Ectodermal cell (in vitro differentiated cells): ENCODE measurements at regions not wholly inside any gene's neighbourhood (a gene's known extent, or its start where the extent isn't known, plus 50 kb on each side); places are given as distances from the start of the nearest gene placed in this dataset.

Experiments used
- H3K27ac ChIP-seq: 2 replicates; pipeline ENCODE4 v1.7.0; 2013; ENCODE audit warnings: mild to moderate bottlenecking, low read depth, low read length; ENCODE audit not compliant: insufficient read depth, poor library complexity, severe bottlenecking
- H3K27me3 ChIP-seq: 2 replicates; pipeline ENCODE4 v1.7.0; 2013; ENCODE audit warnings: mild to moderate bottlenecking, low read length; ENCODE audit not compliant: insufficient read depth, control insufficient read depth, poor library complexity, severe bottlenecking
- H3K36me3 ChIP-seq: one replicate; pipeline ENCODE4 v1.7.0; 2013; ENCODE audit warnings: low read length; ENCODE audit not compliant: control insufficient read depth, insufficient read depth
- H3K4me1 ChIP-seq: one replicate; pipeline ENCODE4 v1.7.0; 2013; ENCODE audit warnings: low read length; ENCODE audit not compliant: control insufficient read depth, insufficient read depth
- H3K4me3 ChIP-seq: 2 replicates; pipeline ENCODE4 v1.7.0; 2013; ENCODE audit warnings: low read depth, low read length, control low read depth; ENCODE audit not compliant: insufficient read depth
- H3K9me3 ChIP-seq: 2 replicates; pipeline ENCODE4 v1.7.0; 2013; ENCODE audit warnings: mild to moderate bottlenecking, low read length, moderate library complexity; ENCODE audit not compliant: control insufficient read depth
- WGBS, 2 experiments: methylation state at CpG; one replicate each; pipeline ENCODE4 v1.1.7; 2013; ENCODE audit warnings: missing lambda C conversion rate in 2 of 2; 5-methylcytosine and 5-hydroxymethylcytosine counted together

GRCh38 chrX:40818236-40818635 is 82.9 kb upstream of the MED14 start:
- WGBS, 2 experiments, result 100% methylated on average over 1 of the region's 1 CpG; no CpG with 5 or more reads in 1 of the 2 experiments
- no peaks in the 10 kb centered on the region for H3K4me1 ChIP-seq
- H3K27ac ChIP-seq, result no peak overlapping the region
- no peaks in the 10 kb centered on the region for H3K9me3 ChIP-seq
- no peaks in the 10 kb centered on the region for H3K27me3 ChIP-seq
- no peaks in the 10 kb centered on the region for H3K36me3 ChIP-seq
- no peak overlapping the region for H3K4me3 ChIP-seq

GRCh38 chrX:40821780-40822179 is 86.4 kb upstream of the MED14 start:
- Histone ChIP-seq H3K4me1 (no peaks in the 10 kb centered on the region), H3K36me3 (no peaks in the 10 kb centered on the region)

GRCh38 chrX:40827331-40827730 is 92.0 kb upstream of the MED14 start:
- 96 to 97% methylated on average over 4 of the region's 4 CpGs for WGBS, 2 experiments

More at GRCh38 chrX:40821780-40822179, 86.4 kb upstream of the MED14 start:
- H3K4me3 ChIP-seq, result no peak overlapping the region
- no peak overlapping the region for H3K27ac ChIP-seq
- no peaks in the 10 kb centered on the region for H3K9me3 ChIP-seq
- H3K27me3 ChIP-seq, result no peaks in the 10 kb centered on the region
- WGBS, 2 experiments, result 86 to 90% methylated on average over 4 of the region's 4 CpGs

GRCh38 chrX:40831750-40832149 is 96.4 kb upstream of the MED14 start:
- no peaks in the 10 kb centered on the region for H3K4me1 ChIP-seq
- H3K36me3 ChIP-seq, result no peaks in the 10 kb centered on the region
- WGBS, 2 experiments, result 93 to 94% methylated on average over 12 of the region's 12 CpGs
- no peaks in the 10 kb centered on the region for H3K9me3 ChIP-seq
- H3K27ac ChIP-seq, result no peak overlapping the region
- no peak overlapping the region for H3K4me3 ChIP-seq
- no peaks in the 10 kb centered on the region for H3K27me3 ChIP-seq

More at GRCh38 chrX:40827331-40827730, 92.0 kb upstream of the MED14 start:
- H3K27me3 ChIP-seq, result no peaks in the 10 kb centered on the region
- no peaks in the 10 kb centered on the region for H3K4me1 ChIP-seq
- no peak overlapping the region for H3K27ac ChIP-seq
- no peaks in the 10 kb centered on the region for H3K9me3 ChIP-seq
- no peak overlapping the region for H3K4me3 ChIP-seq
- no peaks in the 10 kb centered on the region for H3K36me3 ChIP-seq

GRCh38 chrX:40832723-40833122 is 97.4 kb upstream of the MED14 start:
- no peak overlapping the region for H3K27ac ChIP-seq
- H3K27me3 ChIP-seq, result no peaks in the 10 kb centered on the region
- WGBS, 2 experiments, result 96 to 97% methylated on average over 39 of the region's 39 CpGs
- H3K36me3 ChIP-seq, result no peaks in the 10 kb centered on the region
- H3K9me3 ChIP-seq, result no peaks in the 10 kb centered on the region
- H3K4me3 ChIP-seq, result no peak overlapping the region
- no peaks in the 10 kb centered on the region for H3K4me1 ChIP-seq

GRCh38 chrX:40834225-40834624 is 98.9 kb upstream of the MED14 start:
- no peaks in the 10 kb centered on the region for H3K36me3 ChIP-seq
- H3K4me1 ChIP-seq, result no peaks in the 10 kb centered on the region
- 96 to 97% methylated on average over 33 of the region's 33 CpGs for WGBS, 2 experiments
- H3K4me3 ChIP-seq, result no peak overlapping the region
- no peak overlapping the region for H3K27ac ChIP-seq
- H3K27me3 ChIP-seq, result no peaks in the 10 kb centered on the region
- H3K9me3 ChIP-seq, result no peaks in the 10 kb centered on the region

- 89 to 94% methylated on average over 7 of the region's 7 CpGs for WGBS, 2 experiments
- Histone ChIP-seq H3K4me3 (no peak overlapping the region), H3K36me3 (no peaks in the 10 kb centered on the region), H3K27ac (no peak overlapping the region), H3K9me3 (no peaks in the 10 kb centered on the region), H3K27me3 (no peaks in the 10 kb centered on the region), H3K4me1 (no peaks in the 10 kb centered on the region)
Observed at GRCh38 chrX:40835526-40835925, 100.2 kb upstream of the MED14 start.

GRCh38 chrX:40843643-40844042 is 108.3 kb upstream of the MED14 start:
- H3K9me3 ChIP-seq, result no peaks in the 10 kb centered on the region
- no peak overlapping the region for H3K27ac ChIP-seq
- H3K36me3 ChIP-seq, result no peaks in the 10 kb centered on the region
- H3K4me1 ChIP-seq, result peaks cover 12% of the 10 kb centered on the region
- no peak overlapping the region for H3K4me3 ChIP-seq
- H3K27me3 ChIP-seq, result no peaks in the 10 kb centered on the region
- 88 to 98% methylated on average over 2 of the region's 2 CpGs for WGBS, 2 experiments

- peak overlapping the region; percentile 95 for H3K27ac ChIP-seq
- 33 to 39% methylated on average over 2 of the region's 2 CpGs for WGBS, 2 experiments
Observed at GRCh38 chrX:40844471-40844870, 109.1 kb upstream of the MED14 start.

GRCh38 chrX:40845331-40845911 is 110.1 kb upstream of the MED14 start:
- 0% methylated on average over 2 to 4 of the region's 5 CpGs for WGBS, 2 experiments
- Histone ChIP-seq H3K27ac (peak overlapping the region; percentile 95), H3K36me3 (no peaks in the 10 kb centered on the region), H3K27me3 (no peaks in the 10 kb centered on the region), H3K9me3 (no peaks in the 10 kb centered on the region), H3K4me3 (no peak overlapping the region), H3K4me1 (peaks cover 12% of the 10 kb centered on the region)

More at GRCh38 chrX:40844471-40844870, 109.1 kb upstream of the MED14 start:
- Histone ChIP-seq H3K9me3 (no peaks in the 10 kb centered on the region), H3K4me3 (no peak overlapping the region), H3K27me3 (no peaks in the 10 kb centered on the region), H3K36me3 (no peaks in the 10 kb centered on the region), H3K4me1 (peaks cover 12% of the 10 kb centered on the region)
